Cardiac muscle cell (in vitro differentiated cells and primary cell): ENCODE measurements at regions not wholly inside any gene's neighbourhood (a gene's known extent, or its start where the extent isn't known, plus 50 kb on each side); places are given as distances from the start of the nearest gene placed in this dataset.

Experiments
- DNase-seq, 2 donors: peaks; one replicate each; pipeline versions ENCODE4 v3.0.0 to v3.0.0-alpha.2; 2010 to 2017; ENCODE audit warnings: low read depth in 1 of 2, low spot score in 1 of 2
- H3K27ac ChIP-seq: fragments of 200-600 bp; sonication (generic); 2 replicates; pipeline ENCODE4 v1.5.1; 2016
- H3K27me3 ChIP-seq: fragments of 200-600 bp; sonication (generic); 2 replicates; pipeline ENCODE4 v1.6.0; 2016; ENCODE audit warnings: control low read depth
- H3K36me3 ChIP-seq: fragments of 200-600 bp; sonication (generic); 2 replicates; pipeline ENCODE4 v1.5.1; 2016; ENCODE audit warnings: control low read depth
- H3K4me1 ChIP-seq: fragments of 200-600 bp; sonication (generic); 2 replicates; pipeline ENCODE4 v1.8.1; 2017; ENCODE audit warnings: low read depth, mild to moderate bottlenecking, mixed run types
- H3K4me3 ChIP-seq: fragments of 200-600 bp; sonication (generic); 2 replicates; pipeline ENCODE4 v1.5.1; 2016; ENCODE audit warnings: mild to moderate bottlenecking
- H3K9me3 ChIP-seq: fragments of 200-600 bp; sonication (generic); 2 replicates; pipeline ENCODE4 v1.5.1; 2017; ENCODE audit warnings: low read depth, mild to moderate bottlenecking, control low read depth
- CTCF ChIP-seq: IDR thresholded peaks from 2 replicates; pipeline ENCODE4 v1.5.1; 2012; ENCODE audit warnings: low read depth, mild to moderate bottlenecking, low read length

GRCh38 chr5:35371951-35372426, 141.7 kb upstream of the PRLR start:
- Histone ChIP-seq H3K4me3 (no peak overlapping the region), H3K9me3 (no peaks in the 10 kb centered on the region), H3K27ac (no peak overlapping the region), H3K4me1 (no peaks in the 10 kb centered on the region), H3K36me3 (no peaks in the 10 kb centered on the region), H3K27me3 (no peaks in the 10 kb centered on the region)
- TF ChIP-seq CTCF, result no peak
- peak in 1 of 2 donors; percentile 2 for DNase-seq

- no peak for DNase-seq
- H3K27me3 ChIP-seq, result no peaks in the 10 kb centered on the region
- no peaks in the 10 kb centered on the region for H3K9me3 ChIP-seq
- no peak overlapping the region for H3K4me3 ChIP-seq
- H3K4me1 ChIP-seq, result no peaks in the 10 kb centered on the region
- no peak for TF ChIP-seq CTCF
- H3K36me3 ChIP-seq, result no peaks in the 10 kb centered on the region
- no peak overlapping the region for H3K27ac ChIP-seq
Observed at GRCh38 chr5:35370871-35371270, 140.6 kb upstream of the PRLR start.

GRCh38 chr5:35369965-35370790, 139.9 kb upstream of the PRLR start:
- DNase-seq, result no peak
- no peaks in the 10 kb centered on the region for H3K4me1 ChIP-seq

GRCh38 chr5:35367526-35367925, 137.2 kb upstream of the PRLR start:
- DNase-seq, result no peak
- no peaks in the 10 kb centered on the region for H3K36me3 ChIP-seq
- no peak for TF ChIP-seq CTCF
- no peak overlapping the region for H3K27ac ChIP-seq
- H3K4me1 ChIP-seq, result no peaks in the 10 kb centered on the region
- no peak overlapping the region for H3K4me3 ChIP-seq
- no peaks in the 10 kb centered on the region for H3K27me3 ChIP-seq
- H3K9me3 ChIP-seq, result no peaks in the 10 kb centered on the region

More at GRCh38 chr5:35369965-35370790, 139.9 kb upstream of the PRLR start:
- Histone ChIP-seq H3K36me3 (no peaks in the 10 kb centered on the region), H3K4me3 (no peak overlapping the region), H3K27ac (no peak overlapping the region), H3K27me3 (no peaks in the 10 kb centered on the region), H3K9me3 (no peaks in the 10 kb centered on the region)
- TF ChIP-seq CTCF, result no peak

GRCh38 chr5:35365758-35366157, 135.5 kb upstream of the PRLR start:
- no peaks in the 10 kb centered on the region for H3K4me1 ChIP-seq
- no peak for DNase-seq
- no peak overlapping the region for H3K27ac ChIP-seq
- H3K27me3 ChIP-seq, result no peaks in the 10 kb centered on the region
- no peak overlapping the region for H3K4me3 ChIP-seq
- TF ChIP-seq CTCF, result no peak
- no peaks in the 10 kb centered on the region for H3K36me3 ChIP-seq
- no peaks in the 10 kb centered on the region for H3K9me3 ChIP-seq
